Astrocyte (in vitro differentiated cells and primary cell): ENCODE measurements at regions not wholly inside any gene's neighbourhood (a gene's known extent, or its start where the extent isn't known, plus 50 kb on each side); places are given as distances from the start of the nearest gene placed in this dataset.

Source experiments
- EZH2 ChIP-seq: IDR thresholded peaks from 2 replicates; pipeline ENCODE4 v1.6.1; 2012; ENCODE audit warnings: mild to moderate bottlenecking, low read length, inconsistent platforms; ENCODE audit not compliant: insufficient read depth
- TF ChIP-seq, protein P1 (sequence below): IDR thresholded peaks from 2 replicates; pipeline ENCODE4 v1.5.1; 2011; ENCODE audit warnings: low read depth, mild to moderate bottlenecking, inconsistent platforms, low read length, moderate library complexity; ENCODE audit not compliant: insufficient read depth

DNA sequence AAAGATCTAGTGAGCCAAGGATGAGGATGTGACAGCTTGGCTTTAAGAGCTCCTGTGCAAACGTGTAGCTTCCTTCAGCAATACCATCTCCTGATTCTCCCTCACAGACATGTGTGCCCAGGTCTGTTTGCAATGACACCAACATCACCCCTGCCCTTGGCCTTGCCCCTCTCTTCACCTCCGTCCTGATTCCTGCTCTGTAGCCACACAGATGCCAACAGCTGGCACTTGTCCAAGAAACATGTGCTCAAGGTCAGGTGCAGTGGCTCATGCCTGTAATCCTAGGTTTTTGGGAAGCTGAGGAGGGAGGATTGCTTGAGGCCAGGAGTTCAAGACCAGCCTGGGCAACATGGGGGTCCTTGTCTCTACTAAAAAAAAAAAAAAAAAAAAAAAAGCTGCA is 103.8 kb upstream of the CRHR1 start:
- TF ChIP-seq, protein P1, sequence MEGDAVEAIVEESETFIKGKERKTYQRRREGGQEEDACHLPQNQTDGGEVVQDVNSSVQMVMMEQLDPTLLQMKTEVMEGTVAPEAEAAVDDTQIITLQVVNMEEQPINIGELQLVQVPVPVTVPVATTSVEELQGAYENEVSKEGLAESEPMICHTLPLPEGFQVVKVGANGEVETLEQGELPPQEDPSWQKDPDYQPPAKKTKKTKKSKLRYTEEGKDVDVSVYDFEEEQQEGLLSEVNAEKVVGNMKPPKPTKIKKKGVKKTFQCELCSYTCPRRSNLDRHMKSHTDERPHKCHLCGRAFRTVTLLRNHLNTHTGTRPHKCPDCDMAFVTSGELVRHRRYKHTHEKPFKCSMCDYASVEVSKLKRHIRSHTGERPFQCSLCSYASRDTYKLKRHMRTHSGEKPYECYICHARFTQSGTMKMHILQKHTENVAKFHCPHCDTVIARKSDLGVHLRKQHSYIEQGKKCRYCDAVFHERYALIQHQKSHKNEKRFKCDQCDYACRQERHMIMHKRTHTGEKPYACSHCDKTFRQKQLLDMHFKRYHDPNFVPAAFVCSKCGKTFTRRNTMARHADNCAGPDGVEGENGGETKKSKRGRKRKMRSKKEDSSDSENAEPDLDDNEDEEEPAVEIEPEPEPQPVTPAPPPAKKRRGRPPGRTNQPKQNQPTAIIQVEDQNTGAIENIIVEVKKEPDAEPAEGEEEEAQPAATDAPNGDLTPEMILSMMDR, result no peak
- no peak for TF ChIP-seq EZH2
